ENCODE measurements at regions not wholly inside any gene's neighbourhood (a gene's known extent, or its start where the extent isn't known, plus 50 kb on each side); places are given as distances from the start of the nearest gene placed in this dataset.

DNA sequence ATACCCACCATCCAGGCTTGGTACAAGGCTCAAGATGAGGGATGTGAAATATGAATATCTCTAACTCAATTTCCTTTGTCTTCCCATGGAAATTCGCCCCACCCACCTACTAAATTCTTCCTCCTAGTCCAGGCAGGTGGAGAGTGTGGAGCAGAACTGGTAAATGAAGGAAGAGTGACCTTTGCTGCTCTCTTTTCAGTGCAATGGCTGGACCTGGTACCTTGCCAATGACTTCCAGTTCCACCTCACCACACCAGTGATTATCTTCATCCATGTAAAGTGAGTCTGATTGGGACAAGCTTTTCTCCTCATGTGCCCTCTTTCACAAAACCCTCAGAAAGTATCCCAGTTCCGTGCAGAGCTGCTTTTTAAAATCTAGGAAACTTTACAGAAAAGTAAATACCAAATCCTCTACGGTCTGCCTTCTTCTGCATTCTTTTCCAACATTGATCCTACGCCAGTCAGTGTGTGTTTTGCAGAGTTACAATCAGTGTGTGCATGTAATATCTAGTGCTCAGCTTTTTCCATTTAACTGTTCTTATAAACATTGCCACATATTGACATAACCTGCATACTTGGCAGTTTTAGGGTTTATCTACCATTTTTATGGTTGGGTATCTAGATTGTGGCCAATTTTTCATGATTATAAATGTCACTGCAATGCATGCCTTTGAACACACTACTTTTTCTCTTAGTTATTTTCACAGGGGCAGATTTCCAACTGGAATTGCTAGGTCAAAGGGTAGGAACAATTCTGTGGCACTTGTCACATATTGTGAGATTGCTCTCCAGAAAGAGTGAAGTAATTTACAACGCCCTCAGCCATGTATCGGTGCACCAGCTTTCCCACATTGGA is 86.5 kb upstream of the SEC11C start (continued):
- TF ChIP-seq, protein P1, sequence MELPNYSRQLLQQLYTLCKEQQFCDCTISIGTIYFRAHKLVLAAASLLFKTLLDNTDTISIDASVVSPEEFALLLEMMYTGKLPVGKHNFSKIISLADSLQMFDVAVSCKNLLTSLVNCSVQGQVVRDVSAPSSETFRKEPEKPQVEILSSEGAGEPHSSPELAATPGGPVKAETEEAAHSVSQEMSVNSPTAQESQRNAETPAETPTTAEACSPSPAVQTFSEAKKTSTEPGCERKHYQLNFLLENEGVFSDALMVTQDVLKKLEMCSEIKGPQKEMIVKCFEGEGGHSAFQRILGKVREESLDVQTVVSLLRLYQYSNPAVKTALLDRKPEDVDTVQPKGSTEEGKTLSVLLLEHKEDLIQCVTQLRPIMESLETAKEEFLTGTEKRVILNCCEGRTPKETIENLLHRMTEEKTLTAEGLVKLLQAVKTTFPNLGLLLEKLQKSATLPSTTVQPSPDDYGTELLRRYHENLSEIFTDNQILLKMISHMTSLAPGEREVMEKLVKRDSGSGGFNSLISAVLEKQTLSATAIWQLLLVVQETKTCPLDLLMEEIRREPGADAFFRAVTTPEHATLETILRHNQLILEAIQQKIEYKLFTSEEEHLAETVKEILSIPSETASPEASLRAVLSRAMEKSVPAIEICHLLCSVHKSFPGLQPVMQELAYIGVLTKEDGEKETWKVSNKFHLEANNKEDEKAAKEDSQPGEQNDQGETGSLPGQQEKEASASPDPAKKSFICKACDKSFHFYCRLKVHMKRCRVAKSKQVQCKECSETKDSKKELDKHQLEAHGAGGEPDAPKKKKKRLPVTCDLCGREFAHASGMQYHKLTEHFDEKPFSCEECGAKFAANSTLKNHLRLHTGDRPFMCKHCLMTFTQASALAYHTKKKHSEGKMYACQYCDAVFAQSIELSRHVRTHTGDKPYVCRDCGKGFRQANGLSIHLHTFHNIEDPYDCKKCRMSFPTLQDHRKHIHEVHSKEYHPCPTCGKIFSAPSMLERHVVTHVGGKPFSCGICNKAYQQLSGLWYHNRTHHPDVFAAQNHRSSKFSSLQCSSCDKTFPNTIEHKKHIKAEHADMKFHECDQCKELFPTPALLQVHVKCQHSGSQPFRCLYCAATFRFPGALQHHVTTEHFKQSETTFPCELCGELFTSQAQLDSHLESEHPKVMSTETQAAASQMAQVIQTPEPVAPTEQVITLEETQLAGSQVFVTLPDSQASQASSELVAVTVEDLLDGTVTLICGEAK (IDR thresholded peaks at IDR 0.05) = no peak
- TF ChIP-seq, protein P1 (CRISPR knock-in tag; IDR thresholded peaks at IDR 0.05) = no peak
- TF ChIP-seq ZSCAN29 (IDR thresholded peaks at IDR 0.05) = no peak
- no peak for TF ChIP-seq RBM15 (IDR thresholded peaks at IDR 0.05; ENCODE audit: insufficient read depth, low read length)
